ENCODE measurements at regions not wholly inside any gene's neighbourhood (a gene's known extent, or its start where the extent isn't known, plus 50 kb on each side); places are given as distances from the start of the nearest gene placed in this dataset.
"Not testable (repeated sequence)": the region's sequence is repeated elsewhere in the genome, so short reads cannot be mapped to it uniquely, and the experiment has no call there.

- Histone ChIP-seq H3K9ac (no peak overlapping the region), H3K9me3 (replicated peaks in 1 of 11) (no peaks in the 10 kb centered on the region), H3K4me3 (no peak overlapping the region), H3K27me3 (no peaks in the 10 kb centered on the region), H3K4me2 (no peak overlapping the region), H4K20me1 (no peaks in the 10 kb centered on the region), H3K27ac (no peak overlapping the region), H3K36me3 (no peaks in the 10 kb centered on the region), H3K4me1 (no peaks in the 10 kb centered on the region)
- no peak for TF ChIP-seq Cebpa-rat (IDR thresholded peaks at IDR 0.05)
Measured at GRCh38 chr5:53397141-53397757, 83.2 kb upstream of the FST start.

GRCh38 chr5:53397845-53398244, 82.6 kb upstream of the FST start:
- Histone ChIP-seq H3K27ac (no peak overlapping the region), H3K4me3 (no peak overlapping the region), H3K9ac (no peak overlapping the region), H3K27me3 (no peaks in the 10 kb centered on the region), H4K20me1 (no peaks in the 10 kb centered on the region), H3K4me1 (no peaks in the 10 kb centered on the region), H3K4me2 (no peak overlapping the region), H3K36me3 (no peaks in the 10 kb centered on the region), H3K9me3 (replicated peaks in 1 of 11) (no peaks in the 10 kb centered on the region)
- no peak for TF ChIP-seq Cebpa-rat (IDR thresholded peaks at IDR 0.05)

GRCh38 chr5:53399926-53400697, 80.3 kb upstream of the FST start:
- no peak overlapping the region for H3K27ac ChIP-seq
- no peak overlapping the region for H3K4me2 ChIP-seq
- H4K20me1 ChIP-seq, result no peaks in the 10 kb centered on the region
- H3K9me3 ChIP-seq (replicated peaks in 1 of 11), result no peaks in the 10 kb centered on the region
- H3K4me1 ChIP-seq, result no peaks in the 10 kb centered on the region
- TF ChIP-seq Cebpa-rat (IDR thresholded peaks at IDR 0.05), result no peak
- H3K36me3 ChIP-seq, result no peaks in the 10 kb centered on the region
- no peak overlapping the region for H3K4me3 ChIP-seq
- H3K9ac ChIP-seq, result no peak overlapping the region
- H3K27me3 ChIP-seq, result no peaks in the 10 kb centered on the region

- H3K36me3 ChIP-seq, result no peaks in the 10 kb centered on the region
- H3K9ac ChIP-seq, result no peak overlapping the region
- no peaks in the 10 kb centered on the region for H4K20me1 ChIP-seq
- no peaks in the 10 kb centered on the region for H3K4me1 ChIP-seq
- H3K27me3 ChIP-seq, result no peaks in the 10 kb centered on the region
- no peak overlapping the region for H3K4me3 ChIP-seq
- peaks cover 0 to 4% (median 0%) of the 10 kb centered on the region in 11 experiments; a peak in 1 of 22 replicates for H3K9me3 ChIP-seq (replicated peaks in 1 of 11)
- no peak overlapping the region for H3K4me2 ChIP-seq
- no peak for TF ChIP-seq Cebpa-rat (IDR thresholded peaks at IDR 0.05)
- no peak overlapping the region for H3K27ac ChIP-seq
Measured at GRCh38 chr5:53403291-53403690, 77.1 kb upstream of the FST start.

- Histone ChIP-seq H4K20me1 (no peaks in the 10 kb centered on the region), H3K9me3 (replicated peaks in 1 of 11) (peaks cover 0 to 4% (median 0%) of the 10 kb centered on the region in 11 experiments; a peak in 2 of 22 replicates), H3K27ac (no peak overlapping the region), H3K4me1 (no peaks in the 10 kb centered on the region), H3K36me3 (no peaks in the 10 kb centered on the region), H3K9ac (no peak overlapping the region), H3K4me2 (no peak overlapping the region), H3K27me3 (no peaks in the 10 kb centered on the region), H3K4me3 (no peak overlapping the region)
- no peak for TF ChIP-seq Cebpa-rat (IDR thresholded peaks at IDR 0.05)
Measured at GRCh38 chr5:53403758-53404157, 76.7 kb upstream of the FST start.

- no peak overlapping the region for H3K9ac ChIP-seq
- no peak overlapping the region for H3K4me2 ChIP-seq
- H3K4me1 ChIP-seq, result no peaks in the 10 kb centered on the region
- H3K27me3 ChIP-seq, result no peaks in the 10 kb centered on the region
- H3K27ac ChIP-seq, result no peak overlapping the region
- peaks cover 0 to 19% (median 5%) of the 10 kb centered on the region in 11 experiments; a peak in 5 of 22 replicates for H3K9me3 ChIP-seq (replicated peaks in 1 of 11)
- H3K4me3 ChIP-seq, result no peak overlapping the region
- no peak for TF ChIP-seq Cebpa-rat (IDR thresholded peaks at IDR 0.05)
- no peaks in the 10 kb centered on the region for H4K20me1 ChIP-seq
- H3K36me3 ChIP-seq, result no peaks in the 10 kb centered on the region
Measured at GRCh38 chr5:53405396-53405795, 75.0 kb upstream of the FST start.

- no peaks in the 10 kb centered on the region for H3K4me1 ChIP-seq
- no peak overlapping the region for H3K4me2 ChIP-seq
- no peaks in the 10 kb centered on the region for H3K27me3 ChIP-seq
- no peak overlapping the region for H3K9ac ChIP-seq
- TF ChIP-seq Cebpa-rat (IDR thresholded peaks at IDR 0.05), result no peak
- no peaks in the 10 kb centered on the region for H3K36me3 ChIP-seq
- no peak overlapping the region for H3K4me3 ChIP-seq
- H3K9me3 ChIP-seq (replicated peaks in 1 of 11), result peaks cover 0 to 21% (median 5%) of the 10 kb centered on the region in 11 experiments; a peak in 5 of 22 replicates
- H4K20me1 ChIP-seq, result no peaks in the 10 kb centered on the region
- no peak overlapping the region for H3K27ac ChIP-seq
Measured at GRCh38 chr5:53406630-53407316, 73.7 kb upstream of the FST start.

GRCh38 chr5:53407373-53407772, 73.1 kb upstream of the FST start:
- Histone ChIP-seq H3K9ac (no peak overlapping the region), H3K27me3 (no peaks in the 10 kb centered on the region), H3K4me3 (no peak overlapping the region), H3K9me3 (replicated peaks in 1 of 11) (peaks cover 0 to 21% (median 5%) of the 10 kb centered on the region in 11 experiments; a peak in 5 of 22 replicates), H3K4me2 (no peak overlapping the region), H4K20me1 (no peaks in the 10 kb centered on the region), H3K27ac (no peak overlapping the region), H3K4me1 (no peaks in the 10 kb centered on the region), H3K36me3 (no peaks in the 10 kb centered on the region)
- no peak for TF ChIP-seq Cebpa-rat (IDR thresholded peaks at IDR 0.05)

- H4K20me1 ChIP-seq, result no peaks in the 10 kb centered on the region
- no peak overlapping the region for H3K9ac ChIP-seq
- H3K27me3 ChIP-seq, result no peaks in the 10 kb centered on the region
- no peaks in the 10 kb centered on the region for H3K4me1 ChIP-seq
- no peak for TF ChIP-seq Cebpa-rat (IDR thresholded peaks at IDR 0.05)
- no peak overlapping the region for H3K4me3 ChIP-seq
- no peaks in the 10 kb centered on the region for H3K36me3 ChIP-seq
- H3K4me2 ChIP-seq, result no peak overlapping the region
- H3K27ac ChIP-seq, result no peak overlapping the region
- H3K9me3 ChIP-seq (replicated peaks in 1 of 11), result peaks cover 0 to 17% (median 6%) of the 10 kb centered on the region in 11 experiments; a peak in 4 of 22 replicates
Measured at GRCh38 chr5:53411388-53411787, 69.0 kb upstream of the FST start.

- not testable (repeated sequence) for H3K4me2 ChIP-seq, H3K36me3 ChIP-seq, H4K20me1 ChIP-seq, H3K4me1 ChIP-seq, H3K27me3 ChIP-seq, H3K27ac ChIP-seq, H3K4me3 ChIP-seq, H3K9ac ChIP-seq
- H3K9me3 ChIP-seq (replicated peaks in 1 of 11), result peaks cover 0 to 17% (median 6%) of the 10 kb centered on the region in 11 experiments; a peak in 4 of 22 replicates
Measured at GRCh38 chr5:53412499-53412898, 67.9 kb upstream of the FST start.
